ENCODE measurements at regions not wholly inside any gene's neighbourhood (a gene's known extent, or its start where the extent isn't known, plus 50 kb on each side); places are given as distances from the start of the nearest gene placed in this dataset.
A peak's percentile ranks its signal among the peaks of the same experiment; 100 is the strongest.

GRCh38 chr9:103371152-103371551, 376.0 kb downstream of the CYLC2 start:
- H3K9me3 ChIP-seq (ENCODE audit: control insufficient read depth in 2 of 2, insufficient read depth in 1 of 2, low read depth in 1 of 2, low read length in 1 of 2), result no peaks in the 10 kb centered on the region

GRCh38 chr9:103372828-103373227, 377.7 kb downstream of the CYLC2 start:
- Histone ChIP-seq H3K27me3 (ENCODE audit: control insufficient read depth in 3 of 3, insufficient read depth in 3 of 3, low read length in 3 of 3) (no peaks in the 10 kb centered on the region), H3K4me1 (ENCODE audit: control insufficient read depth in 3 of 3, insufficient read depth in 2 of 3, low read depth in 1 of 3, low read length in 2 of 3) (no peaks in the 10 kb centered on the region), H3K27ac (ENCODE audit: low read depth in 1 of 3, low read length in 2 of 3) (no peak overlapping the region), H3K4me3 (ENCODE audit: low read depth in 1 of 3, low read length in 3 of 3) (no peak overlapping the region), H3K36me3 (ENCODE audit: control insufficient read depth in 3 of 3, insufficient read depth in 2 of 3, low read depth in 1 of 3, low read length in 3 of 3) (no peaks in the 10 kb centered on the region), H3K9me3 (ENCODE audit: control insufficient read depth in 2 of 2, insufficient read depth in 1 of 2, low read depth in 1 of 2, low read length in 1 of 2) (no peaks in the 10 kb centered on the region)
- no peak for FAIRE-seq
- no peak for DNase-seq
- WGBS, 3 donors, result 83 to 88% (median 87%) methylated on average over 4 of the region's 4 CpGs

More at GRCh38 chr9:103371152-103371551, 376.0 kb downstream of the CYLC2 start:
- H3K27ac ChIP-seq (ENCODE audit: low read depth in 1 of 3, low read length in 2 of 3), result no peak overlapping the region
- DNase-seq, result no peak
- H3K36me3 ChIP-seq (ENCODE audit: control insufficient read depth in 3 of 3, insufficient read depth in 2 of 3, low read depth in 1 of 3, low read length in 3 of 3), result no peaks in the 10 kb centered on the region
- no peaks in the 10 kb centered on the region for H3K27me3 ChIP-seq (ENCODE audit: control insufficient read depth in 3 of 3, insufficient read depth in 3 of 3, low read length in 3 of 3)
- no peaks in the 10 kb centered on the region for H3K4me1 ChIP-seq (ENCODE audit: control insufficient read depth in 3 of 3, insufficient read depth in 2 of 3, low read depth in 1 of 3, low read length in 2 of 3)
- H3K4me3 ChIP-seq (ENCODE audit: low read depth in 1 of 3, low read length in 3 of 3), result no peak overlapping the region
- FAIRE-seq, result no peak
- WGBS, 3 donors, result 76 to 95% (median 94%) methylated on average over 5 of the region's 5 CpGs

GRCh38 chr9:103377667-103378066, 382.5 kb downstream of the CYLC2 start:
- no peak for DNase-seq
- no peaks in the 10 kb centered on the region for H3K27me3 ChIP-seq (ENCODE audit: control insufficient read depth in 3 of 3, insufficient read depth in 3 of 3, low read length in 3 of 3)
- no peak for FAIRE-seq
- no peak overlapping the region for H3K27ac ChIP-seq (ENCODE audit: low read depth in 1 of 3, low read length in 2 of 3)
- no peaks in the 10 kb centered on the region for H3K9me3 ChIP-seq (ENCODE audit: control insufficient read depth in 2 of 2, insufficient read depth in 1 of 2, low read depth in 1 of 2, low read length in 1 of 2)
- no peak overlapping the region for H3K4me3 ChIP-seq (ENCODE audit: low read depth in 1 of 3, low read length in 3 of 3)
- no peaks in the 10 kb centered on the region for H3K4me1 ChIP-seq (ENCODE audit: control insufficient read depth in 3 of 3, insufficient read depth in 2 of 3, low read depth in 1 of 3, low read length in 2 of 3)
- H3K36me3 ChIP-seq (ENCODE audit: control insufficient read depth in 3 of 3, insufficient read depth in 2 of 3, low read depth in 1 of 3, low read length in 3 of 3), result no peaks in the 10 kb centered on the region

- H3K27ac ChIP-seq (ENCODE audit: low read depth in 1 of 3, low read length in 2 of 3), result no peak overlapping the region
- H3K9me3 ChIP-seq (ENCODE audit: control insufficient read depth in 2 of 2, insufficient read depth in 1 of 2, low read depth in 1 of 2, low read length in 1 of 2), result no peaks in the 10 kb centered on the region
- H3K4me3 ChIP-seq (ENCODE audit: low read depth in 1 of 3, low read length in 3 of 3), result no peak overlapping the region
- H3K27me3 ChIP-seq (ENCODE audit: control insufficient read depth in 3 of 3, insufficient read depth in 3 of 3, low read length in 3 of 3), result no peaks in the 10 kb centered on the region
- H3K36me3 ChIP-seq (ENCODE audit: control insufficient read depth in 3 of 3, insufficient read depth in 2 of 3, low read depth in 1 of 3, low read length in 3 of 3), result no peaks in the 10 kb centered on the region
- DNase-seq, result peak; percentile 51 to 62
- no peak for FAIRE-seq
- WGBS, 3 donors, result 45 to 51% (median 50%) methylated on average over 5 of the region's 5 CpGs
- H3K4me1 ChIP-seq (ENCODE audit: control insufficient read depth in 3 of 3, insufficient read depth in 2 of 3, low read depth in 1 of 3, low read length in 2 of 3), result no peaks in the 10 kb centered on the region
These were observed 402.9 kb downstream of the CYLC2 start for GRCh38 chr9:103397868-103398600.

- Histone ChIP-seq H3K4me1 (ENCODE audit: control insufficient read depth in 3 of 3, insufficient read depth in 2 of 3, low read depth in 1 of 3, low read length in 2 of 3) (no peaks in the 10 kb centered on the region), H3K27ac (ENCODE audit: low read depth in 1 of 3, low read length in 2 of 3) (no peak overlapping the region), H3K4me3 (ENCODE audit: low read depth in 1 of 3, low read length in 3 of 3) (no peak overlapping the region), H3K36me3 (ENCODE audit: control insufficient read depth in 3 of 3, insufficient read depth in 2 of 3, low read depth in 1 of 3, low read length in 3 of 3) (no peaks in the 10 kb centered on the region), H3K9me3 (ENCODE audit: control insufficient read depth in 2 of 2, insufficient read depth in 1 of 2, low read depth in 1 of 2, low read length in 1 of 2) (no peaks in the 10 kb centered on the region), H3K27me3 (ENCODE audit: control insufficient read depth in 3 of 3, insufficient read depth in 3 of 3, low read length in 3 of 3) (no peaks in the 10 kb centered on the region)
- DNase-seq, result no peak
- 86 to 88% (median 87%) methylated on average over 3 of the region's 3 CpGs for WGBS, 3 donors
- no peak for FAIRE-seq
These were observed 404.4 kb downstream of the CYLC2 start for GRCh38 chr9:103399535-103399934.

GRCh38 chr9:103407260-103407659, 412.1 kb downstream of the CYLC2 start:
- DNase-seq (no peak), FAIRE-seq (no peak)
- H3K27me3 ChIP-seq (ENCODE audit: control insufficient read depth in 3 of 3, insufficient read depth in 3 of 3, low read length in 3 of 3), result no peaks in the 10 kb centered on the region
- WGBS, 3 donors, result 79 to 86% (median 83%) methylated on average over 1 of the region's 1 CpG
- no peaks in the 10 kb centered on the region for H3K9me3 ChIP-seq (ENCODE audit: control insufficient read depth in 2 of 2, insufficient read depth in 1 of 2, low read depth in 1 of 2, low read length in 1 of 2)
- H3K4me1 ChIP-seq (ENCODE audit: control insufficient read depth in 3 of 3, insufficient read depth in 2 of 3, low read depth in 1 of 3, low read length in 2 of 3), result no peaks in the 10 kb centered on the region
- H3K27ac ChIP-seq (ENCODE audit: low read depth in 1 of 3, low read length in 2 of 3), result no peak overlapping the region
- H3K4me3 ChIP-seq (ENCODE audit: low read depth in 1 of 3, low read length in 3 of 3), result no peak overlapping the region
- H3K36me3 ChIP-seq (ENCODE audit: control insufficient read depth in 3 of 3, insufficient read depth in 2 of 3, low read depth in 1 of 3, low read length in 3 of 3), result no peaks in the 10 kb centered on the region

GRCh38 chr9:103410059-103410458, 414.9 kb downstream of the CYLC2 start:
- H3K27me3 ChIP-seq (ENCODE audit: control insufficient read depth in 3 of 3, insufficient read depth in 3 of 3, low read length in 3 of 3), result no peaks in the 10 kb centered on the region
- H3K4me1 ChIP-seq (ENCODE audit: control insufficient read depth in 3 of 3, insufficient read depth in 2 of 3, low read depth in 1 of 3, low read length in 2 of 3), result no peaks in the 10 kb centered on the region
- no peaks in the 10 kb centered on the region for H3K36me3 ChIP-seq (ENCODE audit: control insufficient read depth in 3 of 3, insufficient read depth in 2 of 3, low read depth in 1 of 3, low read length in 3 of 3)
- WGBS, 3 donors, result 75 to 85% (median 84%) methylated on average over 4 of the region's 4 CpGs
- H3K9me3 ChIP-seq (ENCODE audit: control insufficient read depth in 2 of 2, insufficient read depth in 1 of 2, low read depth in 1 of 2, low read length in 1 of 2), result no peaks in the 10 kb centered on the region
- FAIRE-seq (no peak), DNase-seq (no peak)
- no peak overlapping the region for H3K27ac ChIP-seq (ENCODE audit: low read depth in 1 of 3, low read length in 2 of 3)
- no peak overlapping the region for H3K4me3 ChIP-seq (ENCODE audit: low read depth in 1 of 3, low read length in 3 of 3)

- no peaks in the 10 kb centered on the region for H3K27me3 ChIP-seq (ENCODE audit: control insufficient read depth in 3 of 3, insufficient read depth in 3 of 3, low read length in 3 of 3)
- H3K9me3 ChIP-seq (ENCODE audit: control insufficient read depth in 2 of 2, insufficient read depth in 1 of 2, low read depth in 1 of 2, low read length in 1 of 2), result no peaks in the 10 kb centered on the region
- H3K27ac ChIP-seq (ENCODE audit: low read depth in 1 of 3, low read length in 2 of 3), result no peak overlapping the region
- no peak for DNase-seq
- H3K4me3 ChIP-seq (ENCODE audit: low read depth in 1 of 3, low read length in 3 of 3), result no peak overlapping the region
- H3K36me3 ChIP-seq (ENCODE audit: control insufficient read depth in 3 of 3, insufficient read depth in 2 of 3, low read depth in 1 of 3, low read length in 3 of 3), result no peaks in the 10 kb centered on the region
- 83 to 89% (median 88%) methylated on average over 4 of the region's 4 CpGs for WGBS, 3 donors
- no peaks in the 10 kb centered on the region for H3K4me1 ChIP-seq (ENCODE audit: control insufficient read depth in 3 of 3, insufficient read depth in 2 of 3, low read depth in 1 of 3, low read length in 2 of 3)
- no peak for FAIRE-seq
These were observed 432.6 kb downstream of the CYLC2 start for GRCh38 chr9:103427696-103428095.

GRCh38 chr9:103430469-103430868, 435.3 kb downstream of the CYLC2 start:
- WGBS, 3 donors, result 44 to 67% (median 55%) methylated on average over 1 of the region's 1 CpG

More at GRCh38 chr9:103430469-103430868, 435.3 kb downstream of the CYLC2 start:
- no peaks in the 10 kb centered on the region for H3K9me3 ChIP-seq (ENCODE audit: control insufficient read depth in 2 of 2, insufficient read depth in 1 of 2, low read depth in 1 of 2, low read length in 1 of 2)
- no peak overlapping the region for H3K27ac ChIP-seq (ENCODE audit: low read depth in 1 of 3, low read length in 2 of 3)
- H3K4me3 ChIP-seq (ENCODE audit: low read depth in 1 of 3, low read length in 3 of 3), result no peak overlapping the region
- H3K36me3 ChIP-seq (ENCODE audit: control insufficient read depth in 3 of 3, insufficient read depth in 2 of 3, low read depth in 1 of 3, low read length in 3 of 3), result no peaks in the 10 kb centered on the region
- peak; percentile 51 for FAIRE-seq
- no peak for DNase-seq
- H3K27me3 ChIP-seq (ENCODE audit: control insufficient read depth in 3 of 3, insufficient read depth in 3 of 3, low read length in 3 of 3), result no peaks in the 10 kb centered on the region
- H3K4me1 ChIP-seq (ENCODE audit: control insufficient read depth in 3 of 3, insufficient read depth in 2 of 3, low read depth in 1 of 3, low read length in 2 of 3), result no peaks in the 10 kb centered on the region
